Stimulated activated naive CD4-positive, alpha-beta T cell (primary cell): ENCODE measurements at regions not wholly inside any gene's neighbourhood (a gene's known extent, or its start where the extent isn't known, plus 50 kb on each side); places are given as distances from the start of the nearest gene placed in this dataset.
A peak's percentile ranks its signal among the peaks of the same experiment; 100 is the strongest.
"Not testable (repeated sequence)": the region's sequence is repeated elsewhere in the genome, so short reads cannot be mapped to it uniquely, and the experiment has no call there.

Source experiments
- DNase-seq, 6 experiments: peaks; one replicate each; lab custom pipeline; 2025; lab: John Stamatoyannopoulos, UW

DNA sequence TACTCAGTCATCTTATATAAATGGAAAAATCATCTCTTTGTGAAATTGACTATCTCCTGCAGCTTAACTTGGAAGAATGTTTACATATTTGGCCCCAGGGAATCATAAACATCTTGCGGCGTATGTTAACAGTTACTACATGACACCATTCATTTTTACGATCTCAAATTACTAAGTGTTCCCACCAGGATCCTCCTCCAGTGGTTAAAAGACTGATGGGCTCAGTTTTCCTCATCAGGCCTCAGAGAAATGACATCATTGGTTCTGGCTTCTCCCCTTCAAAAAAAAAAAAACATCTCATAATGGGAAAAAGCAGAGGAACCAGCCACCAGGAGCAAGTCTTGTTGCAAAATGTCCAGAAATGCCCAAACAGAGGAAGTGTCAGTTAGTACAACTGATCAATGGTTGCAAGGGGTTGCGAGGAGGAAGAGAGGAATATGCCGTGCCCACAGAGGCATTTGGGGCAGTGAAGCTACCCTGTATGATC lies 70.5 kb upstream of the LIPC start:
- DNase-seq: no peak

DNA sequence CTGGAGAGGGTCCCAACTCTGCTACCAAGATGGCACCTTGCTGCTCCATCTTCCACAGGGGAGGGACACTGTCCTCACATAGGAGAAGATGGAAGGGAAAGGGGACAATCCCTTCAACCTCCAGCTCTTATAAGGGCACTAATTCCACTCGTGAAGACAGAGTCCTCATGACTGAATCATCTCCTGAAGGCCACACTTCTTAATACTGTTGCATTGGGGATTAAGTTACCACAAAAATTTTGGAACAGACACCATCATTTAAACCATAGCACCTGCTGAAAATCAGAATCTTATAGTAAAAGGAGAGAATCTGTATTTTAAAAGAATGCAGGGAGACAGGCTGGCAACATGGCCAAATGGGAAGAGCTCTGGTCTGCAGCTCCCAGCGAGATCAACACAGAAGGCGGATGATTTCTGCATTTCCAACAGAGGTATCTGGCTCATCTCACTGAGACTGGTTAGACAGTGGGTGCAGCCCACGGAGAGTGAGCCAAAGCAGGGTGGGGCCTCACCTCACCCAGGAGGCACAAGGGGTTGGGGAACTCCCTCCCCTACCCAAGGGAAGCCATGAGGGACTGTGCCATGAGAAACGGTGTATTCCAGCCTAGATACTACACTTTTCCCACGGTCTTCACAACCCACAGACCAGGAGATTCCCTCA lies 69.4 kb upstream of the LIPC start:
- no peak for DNase-seq

DNA sequence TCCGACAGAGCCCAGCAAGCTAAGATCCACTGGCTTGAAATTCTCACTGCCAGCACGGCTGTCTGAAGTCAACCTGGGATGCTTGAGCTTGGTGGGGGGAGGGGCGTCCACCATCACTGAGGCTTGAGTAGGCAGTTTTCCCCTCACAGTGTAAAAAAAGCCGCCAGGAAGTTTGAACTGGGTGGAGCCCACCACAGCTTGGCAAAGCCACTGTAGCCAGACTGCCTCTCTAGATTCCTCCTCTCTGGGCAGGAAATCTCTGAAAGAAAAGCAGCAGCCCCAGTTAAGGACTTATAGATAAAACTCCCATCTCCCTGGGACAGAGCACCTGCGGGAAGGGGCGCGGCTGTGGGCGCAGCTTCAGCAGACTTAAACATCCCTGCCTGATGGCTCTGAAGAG lies 68.7 kb upstream of the LIPC start:
- peak in 2 of 6 experiments; percentile 3 to 17 for DNase-seq

DNA sequence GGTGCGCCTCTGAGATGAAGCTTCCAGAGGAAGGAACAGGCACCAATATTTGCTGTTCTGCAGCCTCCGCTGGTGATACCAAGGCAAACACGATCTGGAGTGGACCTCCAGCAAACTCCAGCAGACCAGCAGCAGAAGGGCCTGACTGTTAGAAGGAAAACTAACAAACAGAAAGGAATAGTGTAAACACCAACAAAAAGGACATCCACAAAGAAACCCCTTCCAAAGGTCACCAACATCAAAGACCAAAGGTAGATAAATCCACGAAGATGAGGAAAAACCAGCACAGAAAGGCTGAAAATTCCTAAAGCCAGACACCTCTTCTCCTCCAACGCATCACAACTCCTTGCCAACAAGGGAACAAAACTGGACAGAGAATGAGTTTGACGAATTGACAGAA lies 68.1 kb upstream of the LIPC start:
- DNase-seq: not testable (repeated sequence)

DNA sequence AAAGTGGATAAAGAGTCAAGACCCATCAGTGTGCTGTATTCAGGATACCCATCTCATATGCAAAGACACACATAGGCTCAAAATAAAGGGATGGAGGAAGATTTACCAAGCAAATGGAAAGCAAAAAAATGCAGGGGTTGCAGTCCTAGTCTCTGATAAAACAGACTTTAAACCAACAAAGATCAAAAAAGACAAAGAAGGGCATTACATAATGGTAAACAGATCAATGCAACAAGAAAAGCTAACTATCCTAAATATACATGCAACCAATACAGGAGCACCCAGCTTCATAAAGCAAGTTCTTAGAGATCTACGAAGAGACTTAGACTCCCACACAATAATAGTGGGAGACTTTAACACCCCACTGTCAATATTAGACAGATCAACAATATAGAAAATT lies 66.7 kb upstream of the LIPC start:
- not testable (repeated sequence) for DNase-seq

DNA sequence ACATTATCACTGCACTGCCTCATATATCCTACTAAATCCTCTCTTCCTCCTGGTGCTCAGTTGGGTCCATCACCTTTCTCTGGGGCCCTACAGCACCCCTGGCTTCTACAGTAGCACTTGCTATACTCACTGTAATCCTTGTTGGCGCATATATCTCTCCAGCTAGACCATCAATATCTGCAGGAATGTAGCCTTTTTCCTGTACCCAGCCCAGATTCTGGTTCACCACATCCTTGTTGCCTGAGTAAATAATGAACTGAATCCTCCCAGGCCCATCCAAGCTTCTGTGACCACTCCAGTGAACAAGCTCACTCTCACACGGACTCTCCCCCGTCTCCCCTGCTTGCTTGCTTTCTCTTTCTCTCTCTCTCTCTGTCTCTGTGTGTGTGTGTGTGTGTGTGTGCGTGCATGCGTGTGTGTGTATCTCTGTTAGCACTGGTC lies 62.5 kb upstream of the LIPC start:
- DNase-seq: peak in 3 of 6 experiments; percentile 10 to 20 (median 13)

DNA sequence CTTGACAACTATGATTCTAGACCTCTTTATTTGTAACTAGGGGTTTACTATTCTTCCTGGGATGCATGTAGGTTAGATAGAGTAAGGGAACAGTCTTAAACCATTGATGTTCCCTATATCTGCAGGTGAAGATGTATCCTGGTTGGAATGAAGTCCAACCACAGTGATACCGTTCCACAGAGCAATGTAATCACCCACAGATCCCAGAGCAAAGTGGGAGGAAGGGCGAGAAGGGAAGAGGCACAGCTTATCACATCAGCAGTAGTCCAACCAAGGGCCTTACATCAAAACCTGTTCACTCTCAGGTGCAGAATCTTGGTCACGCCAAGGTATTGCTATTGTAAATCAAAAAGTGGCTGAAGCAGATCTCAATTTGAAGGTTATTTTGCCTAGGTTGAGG lies 61.8 kb upstream of the LIPC start:
- no peak for DNase-seq

DNA sequence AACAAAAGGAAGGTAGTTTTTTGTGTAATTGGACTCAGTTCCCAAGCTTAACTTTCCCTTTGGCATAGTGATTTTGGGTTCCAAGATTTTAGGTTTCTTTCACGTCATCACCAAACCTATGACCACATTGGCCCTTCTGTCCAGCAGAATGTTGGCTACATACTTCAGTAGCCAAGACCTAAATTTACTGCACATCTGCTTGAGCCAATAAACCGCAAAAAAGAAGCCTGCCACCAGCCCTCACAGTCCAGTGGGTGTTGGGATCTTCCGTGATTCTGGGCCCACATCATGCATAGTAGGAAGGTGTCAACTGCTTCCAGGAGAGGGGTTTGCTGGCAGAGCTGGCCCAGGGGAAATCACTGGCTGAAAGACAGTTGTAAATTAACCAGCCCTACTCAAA lies 57.6 kb upstream of the LIPC start:
- no peak for DNase-seq

DNA sequence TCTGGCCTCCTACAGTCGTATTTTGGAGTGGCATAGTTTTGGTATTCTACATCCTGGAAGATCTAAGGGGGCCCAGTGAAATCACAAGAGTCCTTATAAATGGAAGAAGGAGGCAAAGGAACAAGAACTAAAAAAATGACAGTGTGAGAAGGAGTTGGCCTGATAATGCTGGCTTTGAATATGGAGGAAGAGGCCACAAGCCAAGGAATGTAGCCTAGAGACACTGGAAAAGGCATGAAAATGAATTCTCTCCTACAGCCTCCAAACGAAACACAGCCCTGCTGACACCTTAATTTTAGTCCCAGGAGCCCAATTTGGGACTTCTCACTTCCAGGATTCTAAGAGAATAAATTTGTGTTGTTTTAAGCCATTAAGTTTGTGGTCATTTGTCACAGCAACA lies 54.6 kb upstream of the LIPC start:
- DNase-seq: no peak

DNA sequence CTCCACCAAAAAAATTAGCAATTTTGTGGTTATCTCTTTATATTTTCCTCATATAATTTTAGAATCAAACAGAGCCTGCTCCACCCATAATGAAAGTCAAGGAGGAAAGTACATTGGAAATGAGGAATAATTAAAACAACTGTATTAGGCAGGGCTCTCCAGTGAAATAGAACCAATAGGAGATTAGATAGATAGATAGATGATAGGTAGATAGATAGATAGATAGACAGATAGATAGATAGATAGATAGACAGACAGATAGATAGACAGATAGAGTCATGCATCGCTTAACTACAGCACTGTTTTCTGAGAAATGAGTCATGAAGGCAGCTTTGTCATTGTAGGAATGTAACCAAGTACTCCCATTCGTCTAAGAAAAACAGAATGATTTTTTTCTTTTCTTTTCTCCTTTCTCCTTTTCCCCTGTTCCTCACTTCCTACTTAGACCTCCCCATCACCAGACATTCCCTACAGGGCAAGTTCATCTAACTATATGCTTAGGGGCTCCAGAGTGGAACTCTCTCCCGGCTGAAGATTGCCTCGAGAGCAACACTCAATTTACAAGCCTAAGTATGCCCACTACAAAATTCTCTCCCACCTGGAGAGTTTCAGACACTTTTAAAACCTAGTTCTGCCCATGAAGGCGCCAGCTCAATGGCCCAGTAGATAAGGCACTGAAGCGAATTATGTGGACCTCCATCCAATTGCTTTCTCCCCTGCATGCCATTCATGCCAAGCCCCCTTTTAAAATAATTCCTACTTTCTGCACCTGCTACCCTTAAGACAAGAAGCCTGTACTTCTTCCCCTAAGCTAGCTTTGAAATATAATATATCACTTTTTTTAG lies 53.3 kb upstream of the LIPC start:
- no peak for DNase-seq

DNA sequence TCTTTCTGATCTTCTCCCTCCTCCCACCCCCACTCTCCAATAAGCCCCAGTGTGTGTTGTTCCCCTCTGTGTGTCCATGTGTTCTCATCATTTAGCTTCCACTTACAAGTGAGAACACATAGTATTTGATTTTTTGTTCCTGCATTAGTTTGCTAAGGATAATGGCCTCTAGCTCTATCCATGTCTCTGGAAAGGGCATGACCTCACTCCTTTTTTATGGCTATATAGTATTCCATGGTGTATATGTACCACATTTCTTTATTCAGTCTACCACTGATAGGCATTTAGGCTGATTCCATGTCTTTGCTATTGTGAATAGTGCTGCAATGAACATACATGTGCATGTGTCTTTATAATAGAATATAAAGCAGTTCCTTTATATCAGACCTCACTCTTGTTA lies 52.3 kb upstream of the LIPC start:
- DNase-seq: not testable (repeated sequence)

DNA sequence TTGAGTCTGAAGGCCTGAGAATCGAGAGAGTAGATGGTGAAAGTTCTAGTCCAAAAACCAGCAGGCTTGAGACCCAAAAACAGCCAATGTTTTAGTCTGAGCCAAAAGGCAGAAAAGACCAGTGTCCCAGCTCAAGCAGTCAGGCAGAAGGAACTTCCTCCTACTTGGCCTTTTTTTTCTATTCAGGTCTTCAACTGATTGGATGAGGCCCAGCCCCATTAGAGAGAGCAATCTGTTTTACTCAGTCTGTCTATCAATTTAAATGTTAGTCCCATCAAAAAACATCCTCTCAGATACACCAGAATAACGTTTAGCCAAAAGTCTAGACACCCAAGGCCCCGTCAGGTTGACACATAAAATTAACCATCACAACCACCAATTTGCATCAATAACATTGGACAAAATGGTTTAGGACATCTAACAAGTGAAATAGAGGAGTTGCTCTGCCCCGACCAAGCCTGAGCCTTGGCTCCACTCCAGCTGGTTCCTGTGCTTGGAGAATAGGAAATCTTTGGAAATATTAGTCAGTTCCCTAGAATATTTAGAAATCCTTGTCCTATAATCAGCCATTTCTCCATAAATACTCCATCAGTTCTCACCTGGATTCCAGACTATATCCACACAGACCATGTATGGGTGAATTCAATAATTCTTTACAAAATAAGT lies 51.4 kb upstream of the LIPC start:
- DNase-seq: no peak

DNA sequence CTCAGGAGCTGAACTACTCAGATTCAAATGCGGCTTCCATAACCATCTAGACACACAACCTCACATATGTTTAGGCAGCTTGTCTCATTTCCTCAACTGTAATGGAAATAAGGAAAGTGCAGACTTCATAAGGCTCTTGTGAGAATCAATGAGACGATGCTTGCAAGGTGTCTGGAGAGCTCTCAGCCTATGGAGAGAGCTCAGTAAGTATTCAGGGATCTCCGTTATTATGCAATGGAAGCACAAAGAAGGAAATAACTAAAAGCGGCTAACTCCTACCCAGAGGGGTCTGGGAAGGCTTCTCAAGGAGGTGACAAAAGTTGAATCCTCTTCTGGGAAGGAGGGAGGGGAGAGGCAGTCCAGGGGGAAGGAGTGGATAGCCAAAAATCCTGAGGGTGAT lies 50.1 kb upstream of the LIPC start:
- no peak for DNase-seq
